ENCODE measurements at regions not wholly inside any gene's neighbourhood (a gene's known extent, or its start where the extent isn't known, plus 50 kb on each side); places are given as distances from the start of the nearest gene placed in this dataset.

DNA sequence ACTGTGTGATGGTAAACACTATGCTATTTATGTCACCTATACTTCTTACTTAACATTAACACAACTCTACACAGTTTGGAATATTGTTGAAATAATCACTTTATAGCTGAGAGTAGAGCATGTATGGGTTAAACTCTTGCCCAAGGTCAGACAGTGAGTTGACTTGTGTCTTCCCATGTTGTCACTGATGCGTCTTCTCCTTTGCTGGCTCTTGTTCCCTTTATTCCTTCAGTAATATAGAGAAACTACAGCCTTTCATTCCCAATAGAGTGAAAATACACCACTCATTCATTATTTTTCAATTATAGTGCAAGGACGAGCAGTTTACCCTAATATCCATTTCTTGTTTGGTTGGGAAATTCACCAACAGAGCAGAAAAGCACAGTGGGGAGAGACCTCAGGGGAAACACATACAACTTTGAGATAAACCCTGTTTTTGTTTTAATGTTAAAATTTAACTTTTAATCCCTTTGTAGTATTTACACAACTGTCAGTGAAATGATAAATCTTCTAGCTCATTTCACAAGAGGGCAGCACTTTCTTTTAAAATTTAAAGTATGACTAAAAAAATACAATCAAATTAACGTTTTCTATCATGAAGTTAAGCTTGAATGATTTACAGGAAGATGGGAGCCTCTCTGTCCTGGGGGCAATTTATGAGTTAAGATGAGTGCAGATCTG lies 363.0 kb downstream of the UTRN start (continued):
- TF ChIP-seq, protein P1, sequence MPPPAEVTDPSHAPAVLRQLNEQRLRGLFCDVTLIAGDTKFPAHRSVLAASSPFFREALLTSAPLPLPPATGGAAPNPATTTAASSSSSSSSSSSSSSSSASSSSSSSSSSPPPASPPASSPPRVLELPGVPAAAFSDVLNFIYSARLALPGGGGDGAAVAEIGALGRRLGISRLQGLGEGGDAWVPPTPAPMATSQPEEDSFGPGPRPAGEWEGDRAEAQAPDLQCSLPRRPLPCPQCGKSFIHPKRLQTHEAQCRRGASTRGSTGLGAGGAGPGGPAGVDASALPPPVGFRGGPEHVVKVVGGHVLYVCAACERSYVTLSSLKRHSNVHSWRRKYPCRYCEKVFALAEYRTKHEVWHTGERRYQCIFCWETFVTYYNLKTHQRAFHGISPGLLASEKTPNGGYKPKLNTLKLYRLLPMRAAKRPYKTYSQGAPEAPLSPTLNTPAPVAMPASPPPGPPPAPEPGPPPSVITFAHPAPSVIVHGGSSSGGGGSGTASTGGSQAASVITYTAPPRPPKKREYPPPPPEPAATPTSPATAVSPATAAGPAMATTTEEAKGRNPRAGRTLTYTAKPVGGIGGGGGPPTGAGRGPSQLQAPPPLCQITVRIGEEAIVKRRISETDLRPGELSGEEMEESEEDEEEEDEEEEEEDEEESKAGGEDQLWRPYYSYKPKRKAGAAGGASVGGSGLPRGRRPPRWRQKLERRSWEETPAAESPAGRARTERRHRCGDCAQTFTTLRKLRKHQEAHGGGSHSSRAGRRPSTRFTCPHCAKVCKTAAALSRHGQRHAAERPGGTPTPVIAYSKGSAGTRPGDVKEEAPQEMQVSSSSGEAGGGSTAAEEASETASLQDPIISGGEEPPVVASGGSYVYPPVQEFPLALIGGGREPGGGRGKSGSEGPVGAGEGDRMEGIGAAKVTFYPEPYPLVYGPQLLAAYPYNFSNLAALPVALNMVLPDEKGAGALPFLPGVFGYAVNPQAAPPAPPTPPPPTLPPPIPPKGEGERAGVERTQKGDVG (CRISPR knock-in tag; IDR thresholded peaks at IDR 0.05; ENCODE audit: borderline replicate concordance), result no peak
- TF ChIP-seq CBX5 (CRISPR knock-in tag; IDR thresholded peaks at IDR 0.05; ENCODE audit: borderline replicate concordance) (no peak), KDM5A (IDR thresholded peaks at IDR 0.05; ENCODE audit: borderline replicate concordance, low read length) (peak; percentile 42; the same call in 1 of the 2 replicates), KMT2B (CRISPR knock-in tag; IDR thresholded peaks at IDR 0.05) (peak; percentile 24; the same call in 1 of the 2 replicates), ZSCAN31 (CRISPR knock-in tag; IDR thresholded peaks at IDR 0.05; ENCODE audit: low read depth) (0 out of 2 replicates have a peak, but pooled peaks have one; percentile 59), ZNF629 (CRISPR knock-in tag; conservative IDR thresholded peaks at IDR 0.05) (no peak), ZSCAN25 (CRISPR knock-in tag; IDR thresholded peaks at IDR 0.05) (no peak), ESRRA (CRISPR knock-in tag; IDR thresholded peaks at IDR 0.05; ENCODE audit: low read depth) (no peak), ZMYM3 (CRISPR knock-in tag; IDR thresholded peaks at IDR 0.05) (no peak), ZSCAN30 (CRISPR knock-in tag; IDR thresholded peaks at IDR 0.05) (no peak)
- TF ChIP-seq, protein P2, sequence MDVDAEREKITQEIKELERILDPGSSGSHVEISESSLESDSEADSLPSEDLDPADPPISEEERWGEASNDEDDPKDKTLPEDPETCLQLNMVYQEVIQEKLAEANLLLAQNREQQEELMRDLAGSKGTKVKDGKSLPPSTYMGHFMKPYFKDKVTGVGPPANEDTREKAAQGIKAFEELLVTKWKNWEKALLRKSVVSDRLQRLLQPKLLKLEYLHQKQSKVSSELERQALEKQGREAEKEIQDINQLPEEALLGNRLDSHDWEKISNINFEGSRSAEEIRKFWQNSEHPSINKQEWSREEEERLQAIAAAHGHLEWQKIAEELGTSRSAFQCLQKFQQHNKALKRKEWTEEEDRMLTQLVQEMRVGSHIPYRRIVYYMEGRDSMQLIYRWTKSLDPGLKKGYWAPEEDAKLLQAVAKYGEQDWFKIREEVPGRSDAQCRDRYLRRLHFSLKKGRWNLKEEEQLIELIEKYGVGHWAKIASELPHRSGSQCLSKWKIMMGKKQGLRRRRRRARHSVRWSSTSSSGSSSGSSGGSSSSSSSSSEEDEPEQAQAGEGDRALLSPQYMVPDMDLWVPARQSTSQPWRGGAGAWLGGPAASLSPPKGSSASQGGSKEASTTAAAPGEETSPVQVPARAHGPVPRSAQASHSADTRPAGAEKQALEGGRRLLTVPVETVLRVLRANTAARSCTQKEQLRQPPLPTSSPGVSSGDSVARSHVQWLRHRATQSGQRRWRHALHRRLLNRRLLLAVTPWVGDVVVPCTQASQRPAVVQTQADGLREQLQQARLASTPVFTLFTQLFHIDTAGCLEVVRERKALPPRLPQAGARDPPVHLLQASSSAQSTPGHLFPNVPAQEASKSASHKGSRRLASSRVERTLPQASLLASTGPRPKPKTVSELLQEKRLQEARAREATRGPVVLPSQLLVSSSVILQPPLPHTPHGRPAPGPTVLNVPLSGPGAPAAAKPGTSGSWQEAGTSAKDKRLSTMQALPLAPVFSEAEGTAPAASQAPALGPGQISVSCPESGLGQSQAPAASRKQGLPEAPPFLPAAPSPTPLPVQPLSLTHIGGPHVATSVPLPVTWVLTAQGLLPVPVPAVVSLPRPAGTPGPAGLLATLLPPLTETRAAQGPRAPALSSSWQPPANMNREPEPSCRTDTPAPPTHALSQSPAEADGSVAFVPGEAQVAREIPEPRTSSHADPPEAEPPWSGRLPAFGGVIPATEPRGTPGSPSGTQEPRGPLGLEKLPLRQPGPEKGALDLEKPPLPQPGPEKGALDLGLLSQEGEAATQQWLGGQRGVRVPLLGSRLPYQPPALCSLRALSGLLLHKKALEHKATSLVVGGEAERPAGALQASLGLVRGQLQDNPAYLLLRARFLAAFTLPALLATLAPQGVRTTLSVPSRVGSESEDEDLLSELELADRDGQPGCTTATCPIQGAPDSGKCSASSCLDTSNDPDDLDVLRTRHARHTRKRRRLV (CRISPR knock-in tag; IDR thresholded peaks at IDR 0.05), result no peak
- TF ChIP-seq, protein P3, sequence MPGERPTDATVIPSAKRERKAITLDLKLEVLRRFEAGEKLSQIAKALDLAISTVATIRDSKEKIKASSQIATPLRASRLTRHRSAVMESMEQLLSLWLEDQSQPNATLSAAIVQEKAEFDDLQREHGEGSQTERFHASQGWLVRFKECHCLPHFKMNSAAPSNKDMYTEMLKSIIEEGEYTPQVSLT (CRISPR knock-in tag; IDR thresholded peaks at IDR 0.05; ENCODE audit: borderline replicate concordance, low read depth), result no peak
- TF ChIP-seq, protein P4, sequence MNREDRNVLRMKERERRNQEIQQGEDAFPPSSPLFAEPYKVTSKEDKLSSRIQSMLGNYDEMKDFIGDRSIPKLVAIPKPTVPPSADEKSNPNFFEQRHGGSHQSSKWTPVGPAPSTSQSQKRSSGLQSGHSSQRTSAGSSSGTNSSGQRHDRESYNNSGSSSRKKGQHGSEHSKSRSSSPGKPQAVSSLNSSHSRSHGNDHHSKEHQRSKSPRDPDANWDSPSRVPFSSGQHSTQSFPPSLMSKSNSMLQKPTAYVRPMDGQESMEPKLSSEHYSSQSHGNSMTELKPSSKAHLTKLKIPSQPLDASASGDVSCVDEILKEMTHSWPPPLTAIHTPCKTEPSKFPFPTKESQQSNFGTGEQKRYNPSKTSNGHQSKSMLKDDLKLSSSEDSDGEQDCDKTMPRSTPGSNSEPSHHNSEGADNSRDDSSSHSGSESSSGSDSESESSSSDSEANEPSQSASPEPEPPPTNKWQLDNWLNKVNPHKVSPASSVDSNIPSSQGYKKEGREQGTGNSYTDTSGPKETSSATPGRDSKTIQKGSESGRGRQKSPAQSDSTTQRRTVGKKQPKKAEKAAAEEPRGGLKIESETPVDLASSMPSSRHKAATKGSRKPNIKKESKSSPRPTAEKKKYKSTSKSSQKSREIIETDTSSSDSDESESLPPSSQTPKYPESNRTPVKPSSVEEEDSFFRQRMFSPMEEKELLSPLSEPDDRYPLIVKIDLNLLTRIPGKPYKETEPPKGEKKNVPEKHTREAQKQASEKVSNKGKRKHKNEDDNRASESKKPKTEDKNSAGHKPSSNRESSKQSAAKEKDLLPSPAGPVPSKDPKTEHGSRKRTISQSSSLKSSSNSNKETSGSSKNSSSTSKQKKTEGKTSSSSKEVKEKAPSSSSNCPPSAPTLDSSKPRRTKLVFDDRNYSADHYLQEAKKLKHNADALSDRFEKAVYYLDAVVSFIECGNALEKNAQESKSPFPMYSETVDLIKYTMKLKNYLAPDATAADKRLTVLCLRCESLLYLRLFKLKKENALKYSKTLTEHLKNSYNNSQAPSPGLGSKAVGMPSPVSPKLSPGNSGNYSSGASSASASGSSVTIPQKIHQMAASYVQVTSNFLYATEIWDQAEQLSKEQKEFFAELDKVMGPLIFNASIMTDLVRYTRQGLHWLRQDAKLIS (CRISPR knock-in tag; IDR thresholded peaks at IDR 0.05), result no peak
- TF ChIP-seq, protein P5, sequence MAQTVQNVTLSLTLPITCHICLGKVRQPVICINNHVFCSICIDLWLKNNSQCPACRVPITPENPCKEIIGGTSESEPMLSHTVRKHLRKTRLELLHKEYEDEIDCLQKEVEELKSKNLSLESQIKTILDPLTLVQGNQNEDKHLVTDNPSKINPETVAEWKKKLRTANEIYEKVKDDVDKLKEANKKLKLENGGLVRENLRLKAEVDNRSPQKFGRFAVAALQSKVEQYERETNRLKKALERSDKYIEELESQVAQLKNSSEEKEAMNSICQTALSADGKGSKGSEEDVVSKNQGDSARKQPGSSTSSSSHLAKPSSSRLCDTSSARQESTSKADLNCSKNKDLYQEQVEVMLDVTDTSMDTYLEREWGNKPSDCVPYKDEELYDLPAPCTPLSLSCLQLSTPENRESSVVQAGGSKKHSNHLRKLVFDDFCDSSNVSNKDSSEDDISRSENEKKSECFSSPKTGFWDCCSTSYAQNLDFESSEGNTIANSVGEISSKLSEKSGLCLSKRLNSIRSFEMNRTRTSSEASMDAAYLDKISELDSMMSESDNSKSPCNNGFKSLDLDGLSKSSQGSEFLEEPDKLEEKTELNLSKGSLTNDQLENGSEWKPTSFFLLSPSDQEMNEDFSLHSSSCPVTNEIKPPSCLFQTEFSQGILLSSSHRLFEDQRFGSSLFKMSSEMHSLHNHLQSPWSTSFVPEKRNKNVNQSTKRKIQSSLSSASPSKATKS (CRISPR knock-in tag; IDR thresholded peaks at IDR 0.05), result no peak

All from HepG2 (cell line).